HT1080 (cell line): ENCODE measurements at regions not wholly inside any gene's neighbourhood (a gene's known extent, or its start where the extent isn't known, plus 50 kb on each side); places are given as distances from the start of the nearest gene placed in this dataset.

Source experiments
- DNase-seq: peaks from one replicate; pipeline ENCODE4 v3.0.0-alpha.2; 2015; ENCODE audit warnings: low read depth

DNA sequence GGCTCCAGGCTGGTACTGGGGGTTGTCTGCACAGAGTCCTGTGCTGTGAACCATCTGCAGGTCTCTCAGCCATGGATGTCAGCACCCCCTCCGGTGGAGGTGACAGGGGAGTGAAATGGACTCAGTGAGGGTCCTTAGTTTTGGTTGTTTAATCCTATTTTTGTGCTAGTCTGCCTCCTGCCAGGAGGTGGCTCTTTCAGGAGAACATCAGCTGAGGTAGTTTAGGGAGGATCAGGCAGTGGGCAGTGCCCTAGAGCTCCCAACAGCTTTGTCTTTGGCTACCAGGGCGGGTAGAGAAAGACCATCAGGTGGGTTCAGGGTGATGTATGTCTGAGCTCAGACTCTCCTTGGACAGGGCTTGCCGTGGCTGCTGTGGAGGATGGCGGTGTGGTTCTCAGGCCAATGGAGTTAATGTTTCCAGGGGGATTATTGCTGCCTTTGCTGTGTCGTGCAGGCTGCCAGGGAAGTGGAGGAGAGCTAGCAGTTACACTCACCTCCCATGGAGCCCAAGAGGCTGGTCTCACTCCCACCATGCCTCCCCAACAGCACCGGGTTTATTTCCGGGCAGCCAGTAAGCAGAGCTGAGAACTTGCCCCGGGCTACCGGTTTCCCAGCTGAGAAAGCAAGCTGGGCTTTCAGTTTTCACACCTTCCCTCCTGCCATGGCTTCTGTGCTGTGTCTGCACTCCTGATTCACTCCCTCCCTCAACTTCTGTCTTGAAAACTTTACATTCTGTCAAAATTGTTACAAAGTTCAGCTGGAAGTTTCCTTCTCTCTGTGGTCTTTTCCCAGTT lies 563.4 kb downstream of the XIRP2 start:
- no peak for DNase-seq

DNA sequence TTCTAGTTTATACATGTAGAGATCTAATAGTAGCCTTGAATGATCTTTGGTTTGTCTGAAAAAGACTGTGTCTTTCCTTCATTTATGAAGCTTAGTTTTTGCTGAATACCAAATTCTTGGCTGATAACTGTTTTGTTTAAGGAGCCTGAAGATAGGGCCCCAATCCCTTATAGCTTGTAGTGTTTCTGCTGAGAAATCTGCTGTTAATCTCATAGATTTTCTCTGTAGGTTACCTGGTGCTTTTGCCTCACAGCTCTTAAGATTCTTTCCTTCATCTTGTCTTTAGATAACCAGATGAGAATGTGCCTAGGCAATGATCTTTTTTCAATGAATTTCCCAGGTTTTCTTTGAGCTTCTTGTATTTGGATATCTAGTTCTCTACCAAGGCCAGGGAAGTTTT lies 562.1 kb downstream of the XIRP2 start:
- DNase-seq, result no peak

DNA sequence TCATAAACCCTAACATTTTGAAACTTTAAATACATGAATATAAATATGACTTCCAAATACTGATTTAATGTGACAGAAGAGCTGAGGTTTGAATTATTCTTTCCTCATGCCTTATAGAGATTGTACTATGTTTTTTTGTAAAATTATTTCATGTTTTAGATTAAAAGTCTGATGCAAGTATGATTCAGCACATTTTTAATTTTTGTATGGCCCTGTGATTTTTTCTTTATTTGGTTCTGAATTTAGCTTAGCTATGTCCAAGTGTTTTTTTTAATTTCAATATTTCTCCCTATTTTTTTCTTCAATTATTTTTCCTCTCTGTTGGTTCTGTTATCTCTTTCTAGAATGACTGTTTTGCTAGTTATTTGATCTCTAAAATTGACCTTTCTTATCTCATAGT lies 552.1 kb downstream of the XIRP2 start:
- DNase-seq, result no peak

DNA sequence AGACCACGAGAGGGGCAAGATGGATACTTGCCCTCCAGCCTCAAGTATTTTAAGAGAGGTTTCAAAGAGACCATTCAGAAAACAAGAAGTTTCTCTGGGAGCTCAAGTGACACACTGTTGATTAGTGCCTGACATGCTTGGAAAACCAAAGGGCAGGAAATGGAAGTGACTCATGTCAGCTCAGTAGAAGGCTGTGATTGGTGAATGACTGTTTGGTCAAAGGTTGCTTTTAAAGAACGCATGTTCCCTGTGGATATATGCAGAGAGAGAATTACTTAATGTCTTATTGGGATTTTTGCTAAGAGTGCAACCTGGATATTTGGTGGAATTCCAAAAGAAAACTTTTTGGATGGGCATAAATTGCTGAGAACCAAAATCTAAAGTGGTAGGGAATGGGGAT lies 549.9 kb downstream of the XIRP2 start:
- DNase-seq, result peak; percentile 87

DNA sequence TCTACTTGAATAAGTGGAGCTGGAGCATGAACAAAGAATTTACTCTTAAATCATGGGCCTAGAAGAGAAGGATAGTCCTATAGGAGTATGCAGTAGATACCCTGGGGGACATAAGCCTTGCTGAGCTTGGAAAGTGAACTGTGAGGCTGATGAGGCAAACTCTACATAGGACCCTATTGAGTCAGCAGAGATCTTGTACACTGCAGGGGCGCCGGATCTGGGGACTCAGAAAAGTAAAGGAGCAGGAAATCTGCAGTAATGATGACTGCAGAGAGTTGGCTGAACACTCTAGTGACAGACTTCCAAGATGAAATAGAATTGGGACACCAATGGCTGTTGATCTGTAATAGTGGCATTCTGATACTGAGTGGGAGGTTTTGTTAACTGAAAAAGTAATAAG lies 543.7 kb downstream of the XIRP2 start:
- DNase-seq, result no peak

DNA sequence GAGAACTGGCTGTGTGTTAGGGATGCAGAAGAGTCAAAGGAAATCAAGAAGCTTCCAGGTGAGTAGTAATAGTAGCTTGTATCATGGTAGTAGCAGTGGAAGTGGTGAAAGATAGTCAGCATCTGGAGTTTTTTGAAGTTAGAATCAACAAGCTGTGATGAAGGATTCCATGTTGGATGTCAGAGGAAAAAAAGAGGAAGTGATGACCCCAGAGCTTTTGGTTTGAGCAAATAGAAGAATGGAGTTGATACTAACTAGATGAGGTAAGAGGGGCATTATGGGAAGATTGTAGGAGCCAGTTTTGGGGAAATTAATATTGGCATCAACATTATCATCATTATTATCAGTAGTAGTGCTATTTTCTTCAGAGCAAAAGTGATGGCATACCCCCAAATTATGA lies 542.2 kb downstream of the XIRP2 start:
- DNase-seq, result no peak

DNA sequence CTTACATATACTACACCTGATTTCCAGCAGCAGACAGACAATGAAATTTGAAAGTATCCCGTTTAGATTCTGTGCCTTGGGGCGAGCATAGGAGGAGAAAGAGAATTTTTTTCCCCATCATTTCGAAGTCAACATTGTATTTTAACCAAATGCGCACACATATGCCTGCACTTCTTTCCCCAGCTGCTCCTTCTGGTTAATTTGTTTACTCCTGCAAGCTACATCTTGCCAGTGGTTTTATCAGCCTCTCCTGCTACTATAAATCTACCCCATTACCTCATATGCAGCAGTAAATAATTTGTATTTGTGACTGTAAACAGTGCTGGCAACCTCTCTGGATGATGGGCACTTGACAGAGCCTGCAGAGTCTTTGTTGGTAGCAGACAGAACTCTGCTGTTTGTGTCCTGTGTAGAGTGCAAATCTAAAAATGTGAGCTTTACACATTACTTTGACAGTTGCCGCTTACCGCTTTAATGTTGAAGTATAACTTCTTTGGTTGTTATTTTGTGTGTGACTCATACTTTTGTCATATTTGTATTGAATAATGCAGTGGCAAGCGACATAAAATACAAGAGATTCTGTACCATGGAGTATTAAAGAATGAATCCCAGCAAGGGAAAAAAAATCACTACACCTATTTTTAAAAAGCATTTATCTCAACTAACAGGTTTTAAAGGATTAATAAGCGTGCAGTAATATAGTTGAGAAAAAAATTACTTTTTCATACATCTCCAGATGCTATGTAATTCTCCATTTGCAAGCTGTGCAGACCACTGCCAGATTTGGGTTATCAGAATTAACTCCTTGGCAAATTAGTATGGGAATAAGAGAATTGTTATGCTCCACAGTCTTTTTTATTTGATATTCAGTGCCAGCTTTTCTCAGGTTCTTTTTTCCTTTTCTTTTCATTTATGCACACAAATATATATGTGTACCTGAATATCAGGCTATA lies 536.8 kb downstream of the XIRP2 start:
- no peak for DNase-seq

DNA sequence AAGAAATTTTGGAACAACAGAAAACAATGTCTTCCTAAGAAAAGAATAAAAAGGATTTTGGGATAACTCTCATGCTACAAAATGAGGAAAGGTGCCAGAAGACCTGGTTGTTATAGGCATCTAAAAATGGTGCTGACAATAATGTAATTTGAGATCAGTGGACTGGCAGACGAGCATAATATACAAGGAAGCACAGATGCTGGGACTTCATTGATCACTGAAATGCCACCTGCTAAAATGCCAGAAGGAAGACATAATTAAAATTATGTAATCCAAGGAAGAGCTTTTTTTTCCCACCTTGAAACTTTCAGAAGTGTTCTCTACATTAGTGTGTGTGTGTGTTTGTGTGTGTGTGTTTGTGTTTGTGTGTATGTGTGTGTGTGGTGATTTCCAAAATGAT lies 535.9 kb downstream of the XIRP2 start:
- no peak for DNase-seq

DNA sequence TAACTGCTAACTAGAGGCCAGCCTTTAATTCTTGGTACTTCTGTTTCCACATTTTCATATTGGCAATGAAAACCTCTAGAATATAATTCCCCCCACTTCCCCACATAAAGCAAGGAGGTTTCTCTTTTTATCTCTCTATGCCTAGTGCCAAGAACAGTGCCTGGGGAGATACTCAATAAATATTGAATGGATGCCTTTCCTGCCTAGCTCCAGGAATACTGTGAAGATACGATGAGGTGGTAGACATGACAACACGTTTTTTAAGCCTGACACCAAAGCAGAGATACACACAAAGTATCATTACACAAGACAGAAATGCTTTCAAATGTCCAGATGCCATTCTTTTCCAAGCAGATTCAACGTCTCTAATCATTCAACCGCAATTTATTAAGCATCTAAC lies 535.5 kb downstream of the XIRP2 start:
- no peak for DNase-seq

DNA sequence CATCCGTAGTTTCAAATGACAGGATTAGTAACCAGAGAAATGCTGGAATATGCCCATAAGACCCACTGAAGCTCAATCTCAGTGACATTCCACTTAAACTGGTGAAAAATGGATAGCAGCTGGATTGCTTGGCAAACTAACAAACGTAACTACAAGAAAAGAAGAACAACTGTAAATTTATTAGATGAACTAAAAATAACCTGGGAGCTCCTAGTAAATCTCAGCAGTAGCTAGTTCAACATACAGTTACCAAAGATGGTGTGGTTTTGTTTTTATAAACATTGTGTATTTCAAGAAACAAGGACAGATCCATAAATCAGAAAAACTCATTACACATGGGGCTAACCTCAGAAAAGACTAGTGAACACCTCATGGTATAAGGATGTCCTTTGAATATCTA lies 531.9 kb downstream of the XIRP2 start:
- no peak for DNase-seq

DNA sequence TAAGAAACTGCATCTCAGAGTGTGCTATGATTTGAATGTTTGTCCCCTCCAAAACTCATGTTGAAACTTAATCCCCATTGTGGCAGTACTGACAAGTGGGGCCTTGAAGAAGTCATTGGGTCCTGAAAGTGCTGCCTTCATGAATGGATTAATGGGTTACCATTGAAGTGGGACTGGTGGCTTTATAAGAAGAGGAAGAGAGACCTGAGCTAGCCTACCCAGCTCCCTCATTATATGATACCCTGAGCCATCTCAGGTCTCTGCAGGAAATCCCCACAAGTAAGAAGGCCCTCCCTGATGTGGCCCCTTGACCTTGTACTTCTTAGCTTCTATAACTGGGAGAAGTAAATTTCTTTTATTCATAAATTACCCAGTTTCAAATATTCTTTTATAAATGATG lies 526.8 kb downstream of the XIRP2 start:
- DNase-seq, result no peak

DNA sequence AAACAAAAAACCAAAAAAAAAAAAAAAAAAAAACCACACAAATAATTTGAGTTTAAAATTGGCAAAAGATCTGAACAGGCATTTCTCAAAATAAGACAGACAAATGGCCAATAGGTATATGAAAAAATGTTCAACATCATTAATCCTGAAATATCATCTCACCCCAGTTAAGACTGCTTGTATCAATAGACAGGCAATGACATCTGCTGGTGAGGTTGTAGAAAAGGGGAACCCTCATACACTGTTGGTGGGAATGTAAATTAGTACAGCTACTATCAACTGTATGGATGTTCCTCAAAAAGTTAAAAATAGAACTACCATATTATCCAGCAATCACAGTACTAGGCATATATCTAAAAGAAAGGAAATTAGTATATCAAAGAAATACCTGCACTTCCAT lies 523.1 kb downstream of the XIRP2 start:
- no peak for DNase-seq

DNA sequence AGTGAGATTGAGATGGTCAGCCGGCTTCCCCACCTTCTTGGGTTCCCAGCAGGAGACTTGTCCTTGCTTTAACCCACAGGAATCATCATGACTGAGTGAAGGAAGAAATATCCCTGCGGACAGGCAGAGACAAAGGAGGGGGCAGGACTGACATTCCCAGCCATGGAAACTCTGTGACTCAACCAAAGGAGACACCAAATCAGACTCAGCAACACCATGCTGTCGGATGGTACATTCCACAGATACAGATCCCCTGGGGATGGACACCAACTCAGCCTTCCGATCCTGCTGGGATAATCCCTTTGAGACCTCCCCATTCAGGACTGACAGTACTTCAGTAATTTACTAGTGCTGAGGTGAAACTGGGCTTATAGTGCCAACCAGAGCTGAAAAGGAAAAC lies 518.3 kb downstream of the XIRP2 start:
- DNase-seq, result peak; percentile 27

DNA sequence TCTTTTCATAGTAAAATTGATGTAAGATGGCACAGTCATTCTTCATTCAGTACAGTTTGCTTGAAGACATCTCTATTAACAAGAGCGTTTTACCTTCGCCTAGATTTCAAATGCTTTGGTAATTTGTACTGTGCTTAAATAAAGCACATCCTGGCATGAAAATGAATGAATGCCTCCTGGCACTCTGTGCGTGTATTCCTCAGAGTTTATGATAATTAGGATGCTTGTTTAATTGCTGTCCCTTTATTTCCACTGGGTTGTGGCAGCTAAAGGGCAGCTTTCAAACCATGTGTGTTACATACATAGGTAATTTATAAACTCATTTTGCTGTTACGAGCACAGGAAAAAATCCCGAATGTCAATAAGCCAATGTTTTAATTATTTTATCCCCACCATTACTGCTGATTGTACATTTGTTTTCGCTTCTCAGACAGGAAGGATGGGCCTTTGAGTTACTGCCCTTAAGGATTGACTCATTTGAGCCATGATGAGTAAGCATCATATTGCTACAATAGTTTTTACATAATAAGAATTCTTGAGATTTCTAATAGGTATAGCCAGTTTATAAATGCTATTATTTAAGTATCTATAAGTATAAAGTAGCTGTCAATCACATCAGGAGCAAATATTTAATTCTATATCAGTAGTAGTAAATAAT lies 516.5 kb downstream of the XIRP2 start:
- peak; percentile 54 for DNase-seq

DNA sequence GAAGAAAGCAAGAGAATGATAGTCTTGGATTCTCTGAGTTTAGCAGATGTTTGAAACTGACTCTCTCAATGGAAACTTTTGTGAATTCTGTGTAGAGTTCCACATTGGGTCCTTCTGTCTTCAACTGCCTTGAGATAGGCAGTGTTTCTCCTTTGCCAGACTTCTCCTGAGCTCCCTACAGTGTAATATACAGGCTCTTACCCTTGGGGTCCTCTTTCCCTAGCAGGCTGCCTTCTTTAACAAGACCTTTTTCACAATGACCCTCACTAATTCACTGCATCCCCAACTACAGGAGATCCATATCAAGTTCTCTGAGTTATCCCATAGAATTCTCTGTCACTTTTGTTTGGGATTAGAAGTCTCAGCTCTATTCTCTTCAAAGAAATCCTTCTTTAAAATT lies 513.0 kb downstream of the XIRP2 start:
- no peak for DNase-seq

DNA sequence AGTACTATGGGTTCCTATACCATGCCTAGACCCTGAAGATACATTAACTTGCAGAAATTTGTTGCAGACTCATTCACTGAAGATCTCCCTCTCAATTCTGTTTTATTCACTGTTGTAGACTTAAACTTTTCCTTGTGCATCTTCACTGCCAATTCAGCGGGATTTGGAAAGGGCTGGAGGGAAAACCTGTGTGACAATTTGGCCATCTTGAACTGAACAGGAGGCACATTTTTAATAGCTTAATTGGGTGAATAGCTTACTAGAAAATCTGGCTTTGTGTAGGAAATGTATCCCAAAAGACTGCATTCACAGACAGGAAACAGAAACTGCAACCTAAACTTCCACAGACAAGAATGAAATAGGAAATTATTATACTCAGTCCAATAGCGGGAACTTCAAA lies 512.3 kb downstream of the XIRP2 start:
- DNase-seq, result no peak

DNA sequence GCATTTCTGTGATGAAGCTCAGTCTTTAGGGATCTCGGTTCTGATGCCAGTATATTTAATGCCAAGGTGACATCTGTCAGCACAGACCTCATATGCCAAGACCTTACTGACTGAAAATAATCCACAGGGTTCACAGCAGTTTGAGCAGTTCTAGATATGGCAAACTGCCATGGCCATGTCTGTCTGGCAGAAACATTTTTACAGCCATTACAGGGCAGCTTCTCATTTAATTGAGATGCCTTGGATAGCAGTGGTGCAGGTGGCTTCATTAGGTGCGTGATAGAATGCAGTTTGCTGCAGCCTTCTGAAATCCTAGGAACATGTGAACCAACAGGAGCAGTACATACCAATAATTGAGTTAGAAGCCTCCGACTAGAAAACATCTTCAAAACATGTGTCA lies 510.6 kb downstream of the XIRP2 start:
- DNase-seq, result no peak

DNA sequence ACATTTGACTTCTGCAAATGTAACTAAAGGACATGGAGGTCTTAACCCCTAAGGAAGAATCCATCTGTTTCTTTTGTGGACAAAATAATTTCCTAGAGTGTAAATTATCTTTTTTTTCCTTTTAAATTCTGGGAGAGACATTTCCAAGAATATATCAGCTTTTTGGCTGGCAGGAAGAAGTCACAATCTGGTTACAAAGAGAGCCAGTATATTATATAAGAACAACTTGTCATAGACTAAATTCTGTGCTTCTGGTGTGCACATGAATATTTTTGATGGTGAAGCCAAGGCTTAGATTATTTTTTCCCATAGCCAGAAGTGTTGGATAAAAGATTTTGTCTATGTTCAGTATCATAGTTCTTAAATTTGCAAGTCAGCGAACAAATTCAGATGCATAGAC lies 500.6 kb downstream of the XIRP2 start:
- DNase-seq, result no peak

DNA sequence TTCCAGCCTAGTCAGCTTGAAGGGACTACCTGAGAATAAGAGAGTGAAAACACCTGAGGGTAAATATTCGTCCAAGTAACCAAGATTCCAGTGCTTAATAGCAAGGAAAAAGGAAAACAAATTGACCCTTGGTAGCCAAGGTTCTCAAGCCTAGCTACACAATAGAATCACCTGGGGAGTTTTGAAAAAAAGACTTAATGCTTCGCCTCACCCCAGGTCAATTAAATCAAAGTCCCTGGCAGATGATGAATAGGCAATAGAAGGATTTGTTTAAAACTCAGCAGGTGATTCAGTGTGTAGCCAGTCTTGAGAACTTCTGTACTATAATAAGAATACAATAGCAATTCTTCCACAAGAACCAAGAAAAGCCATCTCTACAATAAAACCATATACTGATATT lies 500.2 kb downstream of the XIRP2 start:
- no peak for DNase-seq

DNA sequence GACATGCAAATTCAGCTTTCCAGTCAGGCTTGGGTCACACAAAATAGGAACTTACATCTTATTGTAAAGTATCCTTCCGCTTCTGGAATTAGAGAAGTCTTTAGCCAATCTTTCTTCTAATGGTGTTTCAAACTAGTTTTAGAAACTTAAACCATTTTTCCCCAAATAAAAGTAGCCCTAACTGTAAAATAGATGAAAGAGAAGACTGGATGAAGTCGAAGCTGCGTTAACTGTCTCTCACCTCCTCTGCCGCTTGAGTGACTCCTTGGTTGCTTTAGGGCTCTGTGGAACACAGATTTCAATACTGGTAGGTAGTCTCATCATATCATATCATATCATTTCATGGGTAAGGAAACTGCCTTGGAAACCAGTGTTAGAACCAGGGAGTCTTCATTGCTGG lies 498.4 kb downstream of the XIRP2 start:
- no peak for DNase-seq

DNA sequence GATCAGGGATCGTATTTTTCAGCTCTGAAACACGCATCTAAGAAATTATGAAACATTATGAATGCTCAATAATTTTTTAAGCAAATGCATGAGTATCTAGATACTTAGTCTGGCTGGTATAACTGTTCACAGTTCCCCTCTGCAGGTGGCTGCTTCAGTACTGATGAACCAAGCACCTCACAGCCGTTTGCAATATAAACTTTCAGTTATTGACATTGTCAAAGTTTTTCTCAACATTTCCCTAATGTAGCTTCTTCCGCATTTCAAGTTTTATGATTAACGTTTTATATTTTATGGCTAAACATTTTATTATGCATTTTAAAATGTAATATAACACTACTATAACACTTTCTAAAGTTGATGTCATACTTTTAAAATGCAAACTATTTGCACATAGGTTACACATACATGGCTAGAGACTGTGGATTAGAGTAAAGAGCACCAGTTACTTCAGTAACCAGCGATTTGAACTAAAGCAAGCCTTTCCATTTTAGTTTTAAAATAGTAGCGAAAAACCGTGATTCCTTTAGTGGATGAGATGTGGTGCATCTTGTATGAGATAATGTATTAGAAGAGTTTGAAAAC lies 495.4 kb downstream of the XIRP2 start:
- no peak for DNase-seq

DNA sequence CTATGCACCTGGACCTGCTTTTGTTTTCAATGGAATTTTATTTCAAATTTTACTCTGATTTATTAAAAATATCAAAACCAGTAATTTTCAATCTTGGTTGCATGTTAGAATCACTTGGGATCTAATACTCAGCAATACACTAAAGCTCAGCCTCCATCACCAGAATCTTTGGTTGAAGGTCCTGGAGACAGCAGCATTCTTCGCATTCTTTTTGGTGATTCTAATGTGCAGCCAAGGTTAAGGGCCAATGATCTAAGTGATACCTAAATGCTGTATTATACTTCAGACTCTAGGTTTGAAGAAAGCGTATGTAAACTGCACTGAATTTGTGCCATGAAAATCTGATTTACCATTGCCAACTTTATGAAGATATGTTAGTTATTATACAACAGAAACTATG lies 493.1 kb downstream of the XIRP2 start:
- DNase-seq, result no peak
